Esophagus muscularis mucosa (tissue), 3 donors: ENCODE measurements at regions not wholly inside any gene's neighbourhood (a gene's known extent, or its start where the extent isn't known, plus 50 kb on each side); places are given as distances from the start of the nearest gene placed in this dataset.

Experiments used
- POLR2A ChIP-seq: fragments of 450-650 bp; IDR thresholded peaks from one replicate; pipeline ENCODE4 v1.6.1; 2017; ENCODE audit warnings: antibody characterized with exemption, moderate library complexity, mild to moderate bottlenecking, low read depth
- TF ChIP-seq, protein P1 (sequence below), 3 experiments: fragments of 200-600 bp in 2 of 3; fragments of 450-650 bp in 1 of 3; sonication (generic) in 2 of 3; IDR thresholded peaks; one replicate each; pipeline ENCODE4 v1.5.1; 2017 to 2019; ENCODE audit warnings: antibody characterized with exemption in 3 of 3, mild to moderate bottlenecking in 2 of 3, moderate library complexity in 1 of 3

DNA sequence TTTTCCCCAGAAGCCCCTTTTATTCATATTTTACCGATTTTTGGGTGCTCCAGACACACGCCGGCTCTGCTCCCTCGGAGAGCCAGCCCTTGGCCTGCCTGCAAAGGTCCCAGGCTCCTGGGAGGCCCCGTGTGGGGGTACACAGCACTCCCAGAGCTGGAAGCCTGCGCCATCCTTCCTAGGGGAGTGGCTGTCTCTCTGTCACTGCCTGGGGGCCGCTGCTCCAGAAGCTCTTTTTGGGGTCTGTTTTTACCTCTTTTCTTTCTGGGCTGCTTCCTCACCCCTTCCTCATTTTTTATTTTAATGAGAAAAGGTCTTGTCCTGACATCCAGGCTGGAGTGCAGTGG, 119.1 kb upstream of the COL5A1 start:
- TF ChIP-seq, protein P1, sequence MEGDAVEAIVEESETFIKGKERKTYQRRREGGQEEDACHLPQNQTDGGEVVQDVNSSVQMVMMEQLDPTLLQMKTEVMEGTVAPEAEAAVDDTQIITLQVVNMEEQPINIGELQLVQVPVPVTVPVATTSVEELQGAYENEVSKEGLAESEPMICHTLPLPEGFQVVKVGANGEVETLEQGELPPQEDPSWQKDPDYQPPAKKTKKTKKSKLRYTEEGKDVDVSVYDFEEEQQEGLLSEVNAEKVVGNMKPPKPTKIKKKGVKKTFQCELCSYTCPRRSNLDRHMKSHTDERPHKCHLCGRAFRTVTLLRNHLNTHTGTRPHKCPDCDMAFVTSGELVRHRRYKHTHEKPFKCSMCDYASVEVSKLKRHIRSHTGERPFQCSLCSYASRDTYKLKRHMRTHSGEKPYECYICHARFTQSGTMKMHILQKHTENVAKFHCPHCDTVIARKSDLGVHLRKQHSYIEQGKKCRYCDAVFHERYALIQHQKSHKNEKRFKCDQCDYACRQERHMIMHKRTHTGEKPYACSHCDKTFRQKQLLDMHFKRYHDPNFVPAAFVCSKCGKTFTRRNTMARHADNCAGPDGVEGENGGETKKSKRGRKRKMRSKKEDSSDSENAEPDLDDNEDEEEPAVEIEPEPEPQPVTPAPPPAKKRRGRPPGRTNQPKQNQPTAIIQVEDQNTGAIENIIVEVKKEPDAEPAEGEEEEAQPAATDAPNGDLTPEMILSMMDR (IDR thresholded peaks at IDR 0.05): no peak
- TF ChIP-seq POLR2A: no peak
